ENCODE measurements at regions not wholly inside any gene's neighbourhood (a gene's known extent, or its start where the extent isn't known, plus 50 kb on each side); places are given as distances from the start of the nearest gene placed in this dataset.
A peak's percentile ranks its signal among the peaks of the same experiment; 100 is the strongest.
"Not testable (repeated sequence)": the region's sequence is repeated elsewhere in the genome, so short reads cannot be mapped to it uniquely, and the experiment has no call there.

- no peak for DNase-seq
Observed at GRCh38 chr1:234838182-234838581, 228.2 kb upstream of the IRF2BP2 start.

GRCh38 chr1:234837713-234838112 lies 227.7 kb upstream of the IRF2BP2 start:
- DNase-seq, result no peak

- no peak for DNase-seq
Observed at GRCh38 chr1:234836776-234837357, 226.9 kb upstream of the IRF2BP2 start.

- DNase-seq, result no peak
Observed at GRCh38 chr1:234836045-234836681, 226.2 kb upstream of the IRF2BP2 start.

GRCh38 chr1:234835239-234835638 lies 225.3 kb upstream of the IRF2BP2 start:
- no peak for DNase-seq

- DNase-seq, result no peak
Observed at GRCh38 chr1:234833646-234834045, 223.7 kb upstream of the IRF2BP2 start.

DNA sequence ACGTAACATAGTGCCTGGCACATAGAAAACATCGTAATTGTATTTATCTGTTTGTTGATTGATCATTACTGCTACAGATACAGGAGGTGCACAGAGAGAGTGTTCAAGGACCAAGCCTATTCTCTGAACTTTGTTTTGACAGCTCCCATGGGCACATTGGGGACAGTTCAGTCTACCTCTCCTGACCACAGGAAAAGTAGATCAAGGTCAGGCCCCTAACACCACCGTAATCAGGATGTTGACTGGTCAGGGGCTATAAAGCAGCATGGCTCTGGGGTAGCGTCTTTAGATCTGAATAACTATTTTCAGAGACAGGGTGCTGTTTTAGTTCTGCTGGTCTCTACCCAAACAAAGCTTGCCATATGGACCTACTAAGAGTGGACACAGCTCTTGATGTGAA lies 223.1 kb upstream of the IRF2BP2 start:
- DNase-seq, result no peak

DNA sequence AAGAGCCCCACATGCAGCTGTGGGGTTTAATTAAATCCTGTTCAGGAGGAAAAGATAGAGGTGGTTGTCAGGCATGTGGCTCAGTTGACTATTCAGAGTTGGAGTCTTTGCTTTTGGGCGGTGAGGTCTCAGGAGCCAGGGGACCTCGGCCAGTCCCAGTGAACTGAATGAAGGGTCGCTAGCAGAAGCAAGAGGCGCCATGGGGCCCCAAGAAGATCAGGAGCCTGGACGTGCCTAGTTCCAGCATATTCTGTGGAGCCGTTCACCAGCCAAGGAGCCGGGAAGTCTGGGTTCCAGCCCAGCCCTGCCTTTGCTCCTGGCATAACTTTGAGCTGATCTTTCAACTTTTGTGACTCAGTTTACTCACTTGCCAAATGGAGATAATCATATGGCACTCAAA lies 217.7 kb upstream of the IRF2BP2 start:
- no peak for DNase-seq

DNA sequence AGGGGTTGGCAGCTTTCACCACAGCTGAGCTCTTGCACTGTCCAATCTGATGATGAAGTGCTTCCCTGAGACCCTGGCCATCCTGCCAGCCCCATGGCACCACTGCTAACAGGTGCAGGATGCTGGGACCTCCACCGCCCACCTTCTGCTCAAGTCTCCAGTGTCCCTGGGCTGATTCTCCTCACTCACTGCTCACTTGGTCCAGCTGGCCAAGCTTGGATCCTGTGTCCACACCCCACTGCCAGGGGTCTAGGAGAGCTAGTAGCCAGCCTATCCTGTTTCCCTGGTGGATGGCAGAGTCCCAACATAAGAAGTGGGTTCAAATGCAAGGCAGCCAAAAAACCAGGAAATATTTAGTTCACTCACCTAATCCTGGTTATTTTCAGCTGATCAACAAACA lies 217.2 kb upstream of the IRF2BP2 start:
- no peak for DNase-seq

DNA sequence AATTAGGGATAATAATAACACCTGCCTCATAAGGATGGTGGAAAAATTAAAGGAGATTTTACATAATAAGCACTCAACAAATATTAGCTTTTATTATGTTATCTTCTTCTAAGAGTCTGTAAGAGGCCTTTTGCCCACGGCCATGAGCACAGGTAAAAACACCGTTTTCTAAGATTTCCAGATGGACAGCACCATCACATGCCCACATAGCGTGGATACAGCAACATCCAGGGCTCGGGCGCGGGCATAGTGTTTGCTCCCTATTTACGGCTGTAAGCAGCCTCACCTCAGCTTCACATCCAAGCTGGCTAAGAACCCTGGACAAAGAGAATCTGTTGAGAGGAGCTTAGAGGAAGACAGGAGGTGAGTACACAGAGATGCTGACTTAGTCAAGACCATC lies 216.4 kb upstream of the IRF2BP2 start:
- no peak for DNase-seq

GRCh38 chr1:234825498-234826165 lies 215.7 kb upstream of the IRF2BP2 start:
- no peak for DNase-seq

DNA sequence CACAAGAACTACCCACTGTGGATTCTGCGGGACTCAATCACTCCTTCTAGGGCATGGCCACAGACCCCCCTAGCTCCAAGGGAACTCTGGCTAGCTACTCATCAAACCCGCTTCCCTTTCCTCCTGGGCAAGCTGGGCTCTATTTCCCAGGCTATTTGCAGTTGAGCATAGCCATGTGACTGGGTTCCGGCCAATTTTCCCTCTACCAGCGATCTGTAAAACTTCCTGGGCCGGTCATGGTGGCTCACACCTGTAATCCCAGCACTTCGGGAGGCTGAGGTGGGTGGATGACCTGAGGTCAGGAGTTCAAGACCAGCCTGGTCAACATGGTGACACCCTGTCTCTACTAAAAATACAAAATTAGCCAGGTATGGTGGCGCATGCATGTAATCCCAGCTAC lies 214.9 kb upstream of the IRF2BP2 start:
- not testable (repeated sequence) for DNase-seq

DNA sequence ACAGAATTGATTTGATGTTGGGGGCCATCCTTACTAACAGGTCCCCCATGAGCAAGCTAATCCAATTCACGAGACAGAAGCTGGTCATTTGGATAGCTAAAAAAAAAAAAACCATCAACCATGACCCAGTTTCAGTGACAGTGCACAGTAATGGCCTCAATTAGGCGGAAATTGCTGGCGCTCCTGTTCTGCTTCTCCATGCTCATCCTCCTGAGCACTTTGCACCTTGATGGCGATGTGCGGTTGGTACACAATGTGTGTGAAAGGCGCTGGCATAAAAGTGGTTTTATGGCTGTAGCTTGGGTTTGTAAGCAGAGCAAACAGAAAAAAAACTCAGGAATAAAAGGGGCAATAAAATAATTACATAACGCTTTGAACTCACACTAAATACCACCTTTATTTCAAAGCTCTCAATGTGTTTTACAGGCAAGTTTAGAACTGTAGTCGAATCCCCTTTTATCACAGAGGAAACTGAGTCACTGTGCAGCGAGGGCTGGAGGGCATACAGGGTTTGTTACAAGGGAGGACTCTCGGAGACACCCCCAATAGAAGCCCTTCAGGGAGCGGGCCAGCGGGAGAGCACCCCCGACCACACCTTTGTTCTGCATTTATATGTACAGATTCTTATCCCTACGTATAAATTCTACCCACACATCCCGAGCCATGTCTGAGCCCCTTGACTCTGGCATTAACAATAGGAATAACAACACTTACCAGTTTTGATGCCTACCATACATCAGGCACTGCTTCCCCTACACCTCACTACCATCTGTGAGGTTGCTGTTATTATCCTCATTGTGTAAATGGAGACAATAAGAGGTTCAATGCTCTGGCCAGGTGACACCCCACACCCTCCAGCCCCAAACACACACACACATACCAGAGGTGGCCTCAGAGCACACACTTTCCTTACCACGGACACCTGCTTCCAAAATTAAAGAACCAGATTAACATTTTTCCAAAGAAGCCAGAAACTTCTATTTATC lies 213.5 kb upstream of the IRF2BP2 start:
- DNase-seq, result peak in 1 of 2 experiments; percentile 14

GRCh38 chr1:234821840-234822239 lies 211.9 kb upstream of the IRF2BP2 start:
- no peak for DNase-seq

DNA sequence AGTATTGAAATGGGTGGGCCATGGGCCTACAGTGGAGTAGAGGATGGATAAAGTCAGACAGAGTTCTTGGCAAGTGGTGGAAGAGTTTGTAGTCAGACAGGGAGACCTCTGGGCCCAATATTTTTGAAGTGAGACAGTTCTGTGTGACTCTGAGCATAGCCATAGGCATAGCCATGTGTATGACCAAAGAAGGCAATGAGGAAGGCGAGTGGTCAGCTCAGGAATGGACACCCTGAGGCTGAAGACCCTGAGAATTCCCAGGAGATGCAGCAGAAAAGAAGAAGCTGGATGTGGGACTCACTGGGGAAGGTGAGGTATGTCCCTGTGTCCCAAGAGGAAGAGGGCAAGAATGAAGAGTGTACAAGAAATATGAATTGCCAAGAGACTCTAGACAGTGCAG lies 210.6 kb upstream of the IRF2BP2 start:
- no peak for DNase-seq

- not testable (repeated sequence) for DNase-seq
Observed at GRCh38 chr1:234819845-234820244, 209.9 kb upstream of the IRF2BP2 start.

GRCh38 chr1:234818040-234818387 lies 208.0 kb upstream of the IRF2BP2 start:
- not testable (repeated sequence) for DNase-seq

DNA sequence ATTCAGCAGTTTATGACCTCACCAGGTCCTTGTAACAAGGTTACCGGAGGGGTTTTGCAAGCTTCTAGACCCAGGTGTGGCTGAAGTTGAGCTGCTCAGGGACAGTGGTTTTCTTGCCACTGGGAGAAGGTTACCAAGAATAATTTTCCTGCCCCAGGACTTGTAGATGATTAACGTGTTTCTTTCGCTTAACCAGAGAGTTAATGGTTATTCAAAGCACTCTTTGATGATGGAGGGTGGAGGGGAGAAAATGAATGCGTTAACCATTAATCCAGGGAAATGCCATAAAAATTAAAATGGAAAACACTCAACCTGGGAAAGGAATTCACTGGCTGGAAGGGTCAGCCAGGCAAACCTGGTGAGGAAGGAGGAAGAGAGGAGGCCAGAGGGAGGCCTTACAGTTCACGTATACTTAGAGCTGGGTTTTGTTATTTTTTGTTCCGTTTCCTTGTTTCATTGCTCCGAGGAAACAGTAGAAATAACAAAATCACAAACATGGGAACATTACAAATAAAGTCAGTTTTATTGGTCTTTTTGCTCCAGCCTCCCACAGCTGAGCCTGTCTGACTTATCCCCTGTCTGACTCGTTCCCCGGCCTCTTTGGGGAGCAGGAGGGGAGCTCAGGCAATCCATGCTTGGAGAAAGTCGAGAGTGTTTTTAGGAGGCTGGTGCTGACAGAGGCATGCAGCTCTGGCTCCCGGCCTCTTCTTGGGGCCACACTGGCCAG lies 207.5 kb upstream of the IRF2BP2 start:
- DNase-seq, result not testable (repeated sequence)

DNA sequence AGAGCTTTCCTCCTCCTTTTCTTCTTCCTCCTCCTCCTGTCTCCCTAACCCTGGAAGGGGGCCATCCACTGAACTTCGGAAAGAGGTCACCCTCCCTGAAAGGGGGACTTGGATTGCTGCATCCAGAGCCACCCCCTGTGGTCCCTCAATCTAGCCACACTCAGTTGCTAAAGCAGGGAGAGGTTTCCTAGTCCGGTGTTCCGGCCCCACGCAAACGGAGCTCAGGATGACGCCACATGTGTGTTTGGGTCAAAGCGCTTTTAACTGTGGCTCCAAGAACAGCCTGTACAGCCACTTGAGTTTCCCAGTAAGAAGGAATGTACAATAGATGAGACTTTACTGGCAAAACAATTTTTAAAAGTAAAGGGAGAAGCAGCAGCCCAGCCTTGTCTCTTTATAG lies 206.9 kb upstream of the IRF2BP2 start:
- DNase-seq, result not testable (repeated sequence)

DNA sequence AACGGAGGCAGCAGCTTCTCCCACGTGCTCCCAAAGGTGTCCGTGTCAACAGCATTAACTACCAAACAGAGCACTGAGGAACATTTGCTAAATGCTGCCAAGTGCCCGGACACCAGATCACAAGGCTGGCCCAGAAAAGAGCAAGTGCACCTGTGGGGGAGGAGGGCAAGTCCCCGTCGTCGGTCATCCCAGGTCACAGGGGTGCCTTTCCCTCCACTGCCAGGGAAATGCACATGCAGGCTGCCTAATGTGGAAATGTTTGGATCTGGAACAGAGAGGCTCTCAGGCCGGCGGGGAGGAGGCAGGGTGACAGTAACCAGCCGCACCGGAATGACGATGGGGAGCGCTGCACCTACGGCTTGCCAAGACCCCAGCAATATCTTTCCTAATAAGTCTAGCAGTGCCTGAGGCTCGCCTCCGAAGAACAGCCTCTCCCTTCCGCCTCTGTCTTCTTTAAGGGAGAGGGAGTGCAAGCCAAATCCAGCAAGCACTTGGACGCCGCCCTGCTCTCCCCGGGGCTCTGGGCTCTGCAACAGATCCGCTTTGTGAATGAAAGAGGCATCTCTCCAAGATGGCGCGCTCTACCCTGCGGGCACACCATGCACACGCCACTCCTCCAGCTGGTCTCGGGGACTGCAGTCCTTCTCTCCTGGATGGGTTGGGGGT lies 206.3 kb upstream of the IRF2BP2 start:
- DNase-seq, result not testable (repeated sequence)

- not testable (repeated sequence) for DNase-seq
Observed at GRCh38 chr1:234815295-234815815, 205.4 kb upstream of the IRF2BP2 start.

- not testable (repeated sequence) for DNase-seq
Observed at GRCh38 chr1:234814235-234814634, 204.3 kb upstream of the IRF2BP2 start.

Data from NCI-H1930 (cell line).